GM12874 (cell line): ENCODE measurements at regions not wholly inside any gene's neighbourhood (a gene's known extent, or its start where the extent isn't known, plus 50 kb on each side); places are given as distances from the start of the nearest gene placed in this dataset.

Experiments used
- TF ChIP-seq, protein P1 (sequence below): IDR thresholded peaks from 2 replicates; pipeline ENCODE4 v1.5.1; 2011; ENCODE audit warnings: low read depth, mild to moderate bottlenecking, control low read depth, low read length, moderate library complexity; ENCODE audit not compliant: insufficient read depth

DNA sequence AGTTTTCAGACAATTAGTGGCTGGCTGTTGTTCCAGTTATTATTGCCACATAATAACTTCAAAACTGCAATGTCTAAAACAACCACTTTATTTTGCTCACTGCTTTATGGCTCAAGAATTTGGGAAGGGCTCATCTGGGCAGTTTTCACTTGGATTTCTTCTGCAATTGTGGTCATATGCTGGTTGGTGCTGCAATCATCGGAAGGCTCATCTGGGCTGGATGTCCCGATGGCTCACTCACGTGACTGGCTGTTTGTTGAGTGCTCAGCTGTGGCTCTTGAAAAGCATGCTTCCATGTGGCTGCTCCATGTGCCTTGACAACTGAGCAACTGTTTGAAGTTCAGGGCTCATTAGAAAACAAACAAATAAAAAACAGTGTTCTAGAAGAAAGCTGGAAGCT, 1032.5 kb downstream of the DTWD2 start:
- TF ChIP-seq, protein P1, sequence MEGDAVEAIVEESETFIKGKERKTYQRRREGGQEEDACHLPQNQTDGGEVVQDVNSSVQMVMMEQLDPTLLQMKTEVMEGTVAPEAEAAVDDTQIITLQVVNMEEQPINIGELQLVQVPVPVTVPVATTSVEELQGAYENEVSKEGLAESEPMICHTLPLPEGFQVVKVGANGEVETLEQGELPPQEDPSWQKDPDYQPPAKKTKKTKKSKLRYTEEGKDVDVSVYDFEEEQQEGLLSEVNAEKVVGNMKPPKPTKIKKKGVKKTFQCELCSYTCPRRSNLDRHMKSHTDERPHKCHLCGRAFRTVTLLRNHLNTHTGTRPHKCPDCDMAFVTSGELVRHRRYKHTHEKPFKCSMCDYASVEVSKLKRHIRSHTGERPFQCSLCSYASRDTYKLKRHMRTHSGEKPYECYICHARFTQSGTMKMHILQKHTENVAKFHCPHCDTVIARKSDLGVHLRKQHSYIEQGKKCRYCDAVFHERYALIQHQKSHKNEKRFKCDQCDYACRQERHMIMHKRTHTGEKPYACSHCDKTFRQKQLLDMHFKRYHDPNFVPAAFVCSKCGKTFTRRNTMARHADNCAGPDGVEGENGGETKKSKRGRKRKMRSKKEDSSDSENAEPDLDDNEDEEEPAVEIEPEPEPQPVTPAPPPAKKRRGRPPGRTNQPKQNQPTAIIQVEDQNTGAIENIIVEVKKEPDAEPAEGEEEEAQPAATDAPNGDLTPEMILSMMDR = no peak

DNA sequence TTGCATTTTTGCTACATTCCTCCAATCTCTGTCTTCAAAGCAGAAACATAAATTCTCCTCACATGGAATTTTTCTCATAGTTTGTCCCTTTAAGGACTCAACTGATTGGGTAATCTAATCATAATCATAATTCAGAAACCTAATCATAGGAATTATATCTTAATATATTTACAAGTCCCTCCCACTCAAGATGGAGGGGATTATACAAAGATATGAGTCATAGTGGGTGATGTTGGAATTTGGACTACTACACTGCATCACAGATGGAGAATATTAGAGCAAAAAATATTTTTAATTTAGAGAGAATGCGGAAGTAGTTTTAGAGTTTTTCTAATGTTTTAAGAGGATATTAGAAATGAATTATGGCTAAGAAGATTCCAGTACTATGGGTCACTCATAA, 1034.0 kb downstream of the DTWD2 start:
- TF ChIP-seq, protein P1 = no peak

DNA sequence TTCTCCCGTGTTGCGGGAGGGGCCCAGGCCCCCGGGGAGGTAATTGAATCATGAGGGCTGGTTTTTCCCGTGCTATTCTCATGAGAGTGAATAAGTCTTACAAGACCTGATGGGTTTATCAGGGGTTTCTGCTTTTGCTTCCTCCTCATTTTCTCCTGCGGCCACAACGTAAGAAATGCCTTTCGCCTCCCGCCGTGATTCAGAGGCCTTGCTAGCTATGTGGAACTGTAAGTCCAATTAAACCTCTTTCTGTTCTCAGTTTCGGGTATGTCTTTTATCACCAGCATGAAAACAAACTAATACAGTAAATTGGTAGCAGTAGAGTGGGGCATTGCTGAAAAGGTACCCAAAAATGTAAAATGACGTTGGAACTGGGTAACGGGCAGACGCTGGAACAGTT, 1035.1 kb downstream of the DTWD2 start:
- TF ChIP-seq, protein P1 = no peak

DNA sequence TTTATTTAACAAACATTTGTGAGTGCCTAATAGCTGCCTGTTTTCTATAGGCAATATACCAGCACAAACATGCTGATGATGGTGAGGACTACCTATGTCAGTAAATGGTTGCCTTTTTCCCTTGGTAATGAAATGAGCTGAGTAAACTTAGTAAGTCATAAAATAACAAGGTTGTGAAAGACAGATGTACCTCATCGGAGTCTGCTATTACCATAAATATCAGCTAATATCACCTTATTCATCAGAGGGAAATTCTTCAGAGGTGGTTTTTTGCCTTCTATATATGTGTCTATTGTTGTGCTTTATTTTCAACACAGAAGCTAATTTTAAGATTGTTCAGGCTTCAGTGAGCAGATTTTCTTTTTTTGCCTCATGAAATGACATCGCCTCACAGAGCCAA, 1040.5 kb downstream of the DTWD2 start:
- TF ChIP-seq, protein P1 = no peak

DNA sequence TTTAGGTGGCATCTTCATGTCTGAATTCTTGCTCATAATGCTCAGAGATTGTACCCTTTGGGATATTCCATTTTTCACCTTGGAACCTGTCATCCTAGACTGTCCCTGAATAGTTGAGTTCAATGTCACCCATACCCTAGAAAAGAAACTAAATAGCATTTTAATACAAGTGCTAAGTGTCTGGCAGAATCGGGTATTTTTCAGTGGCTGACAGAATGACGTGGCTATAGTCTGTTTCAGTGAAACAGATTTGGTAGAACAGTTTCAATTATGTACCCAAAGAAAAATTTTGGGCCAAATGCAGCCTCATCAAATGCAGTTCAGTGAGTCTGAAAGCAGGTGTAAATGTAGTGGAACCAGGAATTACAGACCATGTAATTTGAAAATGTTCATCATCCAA, 1041.2 kb downstream of the DTWD2 start:
- TF ChIP-seq, protein P1 = no peak

DNA sequence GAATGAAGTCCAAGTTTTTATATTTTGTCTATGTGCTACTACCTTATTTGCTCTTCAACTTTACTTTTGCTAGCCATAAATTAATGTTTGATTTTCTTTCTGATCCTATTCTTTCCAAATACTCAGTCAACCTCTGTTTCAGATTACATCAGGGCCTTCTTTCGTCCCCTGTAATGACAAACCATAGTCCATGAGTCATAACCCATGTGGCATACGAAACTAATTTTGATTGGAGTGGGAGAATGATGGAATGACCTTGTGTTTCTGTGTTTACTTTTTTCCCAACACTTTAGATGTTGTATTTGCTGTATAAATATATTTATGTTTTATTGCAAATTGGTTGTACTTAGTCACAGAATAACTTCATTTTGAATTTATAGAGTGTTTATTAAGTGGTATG, 1043.1 kb downstream of the DTWD2 start:
- TF ChIP-seq, protein P1 = no peak

DNA sequence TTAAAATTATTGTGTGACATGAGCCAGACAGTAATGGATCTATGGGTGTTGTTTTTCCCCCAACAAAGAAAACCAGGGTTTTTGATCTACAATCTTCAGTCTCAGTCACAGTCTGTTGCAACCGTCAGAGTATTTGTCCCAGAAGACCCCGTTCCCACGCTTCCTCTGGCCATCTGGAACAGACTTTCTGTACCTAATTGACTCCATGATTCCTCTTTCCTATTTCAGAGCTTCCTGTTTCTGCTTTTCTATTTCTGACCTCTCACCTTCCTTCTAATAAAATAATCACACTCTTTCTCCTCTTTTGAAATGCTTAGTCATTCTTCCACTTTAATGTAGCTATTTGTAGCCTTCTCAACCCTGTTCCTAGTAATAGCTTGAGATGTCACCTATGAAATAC, 1044.8 kb downstream of the DTWD2 start:
- TF ChIP-seq, protein P1 = no peak
